ENCODE measurements at regions not wholly inside any gene's neighbourhood (a gene's known extent, or its start where the extent isn't known, plus 50 kb on each side); places are given as distances from the start of the nearest gene placed in this dataset.

GRCh38 chr10:130807721-130808120 is 503.8 kb downstream of the TCERG1L start:
- DNase-seq (ENCODE audit: low read depth in 1 of 2, low spot score in 1 of 2), result no peak

- DNase-seq (ENCODE audit: low read depth in 1 of 2, low spot score in 1 of 2), result no peak
Observed at GRCh38 chr10:130808243-130808642, 503.3 kb downstream of the TCERG1L start.

- DNase-seq (ENCODE audit: low read depth in 1 of 2, low spot score in 1 of 2), result no peak
Observed at GRCh38 chr10:130808686-130809085, 502.8 kb downstream of the TCERG1L start.

DNA sequence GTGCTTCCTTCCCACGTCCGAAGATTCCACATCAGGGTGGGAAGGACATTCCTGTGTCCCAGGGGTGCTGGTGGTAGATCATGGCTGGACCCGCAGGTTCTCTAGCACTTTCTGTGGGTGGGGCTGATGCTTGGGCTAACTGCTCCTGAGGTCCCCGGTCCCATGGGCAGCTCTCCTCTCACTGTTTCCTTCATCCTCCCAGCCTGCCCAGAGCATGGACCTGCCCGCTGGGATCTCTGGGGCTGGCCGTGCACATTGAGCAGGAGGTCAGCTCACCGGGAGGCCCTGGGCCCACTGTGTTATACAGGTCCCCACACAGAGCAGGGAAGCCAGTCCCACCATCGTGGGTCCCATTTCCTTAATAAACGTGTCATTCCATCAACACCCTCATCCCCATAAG is 502.3 kb downstream of the TCERG1L start:
- DNase-seq (ENCODE audit: low read depth in 1 of 2, low spot score in 1 of 2), result no peak

DNA sequence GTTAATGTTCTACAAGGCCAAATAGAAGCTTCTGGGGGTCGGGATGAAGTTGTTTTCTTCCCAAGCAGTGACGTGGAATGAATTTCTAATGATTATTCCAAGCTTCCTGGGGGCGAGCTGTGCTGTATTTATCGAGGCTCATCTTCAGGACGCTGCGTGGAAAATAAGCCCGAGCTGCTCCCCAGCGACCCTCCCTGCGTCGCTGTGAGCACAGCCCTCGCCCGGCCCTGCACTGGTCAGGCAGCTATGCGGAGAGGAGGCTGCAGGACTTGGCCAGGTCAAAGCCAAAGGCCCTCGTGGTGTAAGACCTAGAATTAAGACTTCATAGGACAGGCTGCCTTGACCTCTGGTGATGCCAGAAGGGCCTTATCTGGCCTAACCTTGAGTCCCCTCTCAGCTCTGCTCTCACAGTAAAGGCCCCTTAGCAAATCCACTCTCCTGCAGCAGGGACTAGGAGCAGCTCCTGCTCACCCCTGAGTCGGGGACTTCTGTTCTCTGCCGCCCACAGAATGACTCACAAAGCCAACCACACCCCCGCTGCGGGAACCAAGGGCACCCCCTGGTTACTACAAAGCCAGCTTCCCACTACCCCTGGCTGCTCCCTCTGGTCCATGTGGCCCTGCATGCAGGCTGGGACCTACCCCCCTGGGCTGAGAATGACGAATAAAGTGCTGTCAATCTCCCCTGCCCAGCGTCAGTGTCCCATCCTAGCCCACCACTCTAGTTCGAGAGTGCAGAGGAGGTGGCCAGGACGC is 501.6 kb downstream of the TCERG1L start:
- no peak for DNase-seq (ENCODE audit: low read depth in 1 of 2, low spot score in 1 of 2)

DNA sequence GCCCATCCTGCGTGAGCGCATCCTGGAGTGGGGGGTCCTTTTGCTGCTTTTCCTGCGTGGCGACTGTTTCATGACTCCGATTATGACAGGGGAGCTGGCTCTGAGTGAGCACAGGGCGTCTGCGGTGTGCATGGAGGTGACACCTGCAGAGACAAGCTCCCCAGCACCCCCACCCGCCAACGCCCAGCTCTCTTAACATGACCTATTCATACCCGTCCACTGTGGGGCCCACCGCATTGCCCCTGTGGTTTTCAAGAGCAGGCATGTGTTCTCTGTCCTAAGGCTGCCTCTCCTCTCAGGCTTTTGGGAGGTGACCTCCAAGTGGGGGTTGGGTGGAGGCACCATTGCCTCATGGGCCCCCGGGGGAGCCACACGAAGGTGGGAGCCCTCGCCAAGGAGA is 500.7 kb downstream of the TCERG1L start:
- no peak for DNase-seq (ENCODE audit: low read depth in 1 of 2, low spot score in 1 of 2)

GRCh38 chr10:130812381-130813148 is 499.0 kb downstream of the TCERG1L start:
- DNase-seq (ENCODE audit: low read depth in 1 of 2, low spot score in 1 of 2), result no peak

GRCh38 chr10:130814610-130815009 is 496.9 kb downstream of the TCERG1L start:
- no peak for DNase-seq (ENCODE audit: low read depth in 1 of 2, low spot score in 1 of 2)

- no peak for DNase-seq (ENCODE audit: low read depth in 1 of 2, low spot score in 1 of 2)
Observed at GRCh38 chr10:130816116-130816901, 495.2 kb downstream of the TCERG1L start.

DNA sequence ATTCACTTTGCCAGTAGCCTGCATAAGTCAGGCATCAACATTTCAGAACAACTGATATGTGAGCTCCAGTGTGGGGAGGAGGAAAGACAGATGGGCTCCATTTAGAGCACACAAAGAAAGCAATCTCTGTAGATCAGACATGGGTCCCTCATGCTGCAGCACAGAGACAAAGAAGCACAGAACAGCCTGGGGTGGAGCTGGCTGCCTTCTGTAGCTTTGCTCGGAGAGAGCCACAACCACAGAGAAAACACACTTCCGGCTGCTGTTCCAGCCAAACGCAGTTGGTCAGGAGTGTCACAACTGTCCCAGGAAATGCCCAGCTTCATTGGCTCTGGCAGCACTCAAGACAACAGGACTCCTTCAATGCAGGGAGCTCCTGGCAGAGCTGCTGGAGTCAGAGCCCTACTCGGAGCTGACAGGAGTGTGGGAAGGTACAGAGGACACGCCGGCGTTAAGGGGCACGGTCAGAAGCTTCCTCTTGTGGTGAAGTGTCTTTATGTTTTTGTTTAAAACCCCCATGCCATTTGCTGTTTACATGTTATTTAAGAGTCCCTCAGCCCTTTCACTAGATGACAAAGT is 494.4 kb downstream of the TCERG1L start:
- DNase-seq (ENCODE audit: low read depth in 1 of 2, low spot score in 1 of 2), result no peak

- DNase-seq (ENCODE audit: low read depth in 1 of 2, low spot score in 1 of 2), result no peak
Observed at GRCh38 chr10:130817674-130818073, 493.8 kb downstream of the TCERG1L start.

GRCh38 chr10:130820880-130821482 is 490.5 kb downstream of the TCERG1L start:
- DNase-seq (ENCODE audit: low read depth in 1 of 2, low spot score in 1 of 2), result no peak

DNA sequence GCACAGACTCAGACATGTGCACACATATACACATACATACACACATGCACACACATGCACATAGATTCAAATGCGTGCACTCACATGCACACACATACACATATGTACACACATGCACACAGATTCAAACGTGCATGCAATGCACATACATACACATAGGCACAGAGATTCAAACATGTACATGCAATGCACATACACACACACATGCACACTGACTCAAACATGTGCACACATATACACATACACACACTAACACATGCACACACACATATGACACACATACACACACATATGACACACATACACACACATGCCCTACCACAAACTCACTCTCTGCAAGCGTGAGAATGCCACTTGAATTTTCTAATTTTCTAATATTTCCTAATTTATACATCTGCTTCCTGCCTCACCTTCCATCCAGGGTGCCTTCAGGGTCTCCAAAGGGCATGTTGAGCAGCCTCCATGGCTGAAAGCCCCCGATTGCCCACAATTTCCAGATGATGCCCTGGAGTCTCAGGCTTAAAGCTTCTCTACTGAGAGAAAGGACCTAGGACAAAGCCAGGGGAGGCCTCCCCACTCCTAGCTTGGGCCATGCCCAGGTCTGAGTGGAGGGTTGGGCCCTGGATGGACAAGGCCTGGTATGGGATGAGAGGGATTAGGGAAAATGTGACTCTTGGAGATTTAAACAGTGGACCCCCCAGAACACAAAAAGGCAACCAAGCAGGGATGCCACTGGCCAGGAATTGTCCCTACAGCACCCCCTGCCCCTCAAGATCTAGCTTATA is 487.1 kb downstream of the TCERG1L start:
- no peak for DNase-seq (ENCODE audit: low read depth in 1 of 2, low spot score in 1 of 2)

GRCh38 chr10:130833596-130833995 is 477.9 kb downstream of the TCERG1L start:
- DNase-seq (ENCODE audit: low read depth in 1 of 2, low spot score in 1 of 2), result no peak

DNA sequence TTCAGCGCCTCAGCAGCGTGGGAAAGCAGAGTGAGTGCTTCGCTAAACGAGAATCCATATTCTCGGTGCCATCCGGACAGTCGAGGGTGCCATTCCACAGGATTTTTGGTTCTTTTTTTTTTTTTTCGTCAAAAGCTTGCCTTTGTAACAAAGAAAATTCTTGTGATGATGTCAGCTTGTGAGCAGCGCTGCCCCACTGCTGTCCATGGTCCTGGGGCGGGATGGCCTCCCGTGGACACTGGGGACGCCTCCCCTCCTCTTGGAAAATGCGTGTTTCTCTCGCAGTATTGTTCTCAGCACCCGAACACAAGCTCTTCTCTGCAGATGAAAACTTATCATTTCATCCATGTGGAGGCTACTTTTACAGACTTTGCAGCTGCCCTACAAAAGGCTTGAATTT is 477.4 kb downstream of the TCERG1L start:
- DNase-seq (ENCODE audit: low read depth in 1 of 2, low spot score in 1 of 2), result no peak

- no peak for DNase-seq (ENCODE audit: low read depth in 1 of 2, low spot score in 1 of 2)
Observed at GRCh38 chr10:130834573-130834972, 476.9 kb downstream of the TCERG1L start.

DNA sequence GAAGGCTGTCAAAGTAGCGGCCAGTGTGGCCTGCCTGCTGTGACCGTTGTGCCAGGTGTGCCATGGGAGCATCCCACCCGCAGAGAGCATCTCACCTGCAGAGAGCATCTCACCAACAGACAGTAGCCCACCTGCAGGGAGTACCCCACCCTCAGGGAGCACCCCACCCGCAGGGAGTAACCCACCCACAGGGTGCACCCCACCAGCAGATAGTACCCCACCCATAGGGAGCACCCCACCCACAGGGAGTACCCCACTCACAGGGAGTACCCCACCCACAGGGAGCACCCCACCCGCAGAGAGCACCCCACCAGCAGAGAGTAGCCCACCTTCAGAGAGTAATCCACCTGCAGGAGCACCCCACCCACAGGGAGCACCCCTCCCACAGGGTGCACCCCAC is 476.5 kb downstream of the TCERG1L start:
- no peak for DNase-seq (ENCODE audit: low read depth in 1 of 2, low spot score in 1 of 2)

DNA sequence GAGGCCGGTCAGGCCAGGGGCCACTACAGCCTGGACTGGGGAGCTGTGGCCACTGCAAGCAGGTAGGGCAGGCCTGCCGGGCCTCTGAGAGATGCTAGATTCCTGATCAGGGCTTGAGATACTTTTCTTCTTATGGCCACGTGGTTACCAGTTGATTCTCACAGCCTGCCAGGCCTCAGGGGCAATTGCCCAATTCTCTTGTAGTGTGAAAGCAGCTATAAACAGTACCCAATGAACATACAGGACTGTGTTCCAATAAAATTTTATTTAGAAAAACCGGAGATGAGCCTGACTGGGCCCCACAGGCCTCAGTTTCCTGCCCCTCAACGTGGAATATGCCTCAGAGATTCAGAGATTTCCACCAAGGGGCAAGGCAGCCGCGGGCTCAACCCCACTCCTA is 475.2 kb downstream of the TCERG1L start:
- no peak for DNase-seq (ENCODE audit: low read depth in 1 of 2, low spot score in 1 of 2)

DNA sequence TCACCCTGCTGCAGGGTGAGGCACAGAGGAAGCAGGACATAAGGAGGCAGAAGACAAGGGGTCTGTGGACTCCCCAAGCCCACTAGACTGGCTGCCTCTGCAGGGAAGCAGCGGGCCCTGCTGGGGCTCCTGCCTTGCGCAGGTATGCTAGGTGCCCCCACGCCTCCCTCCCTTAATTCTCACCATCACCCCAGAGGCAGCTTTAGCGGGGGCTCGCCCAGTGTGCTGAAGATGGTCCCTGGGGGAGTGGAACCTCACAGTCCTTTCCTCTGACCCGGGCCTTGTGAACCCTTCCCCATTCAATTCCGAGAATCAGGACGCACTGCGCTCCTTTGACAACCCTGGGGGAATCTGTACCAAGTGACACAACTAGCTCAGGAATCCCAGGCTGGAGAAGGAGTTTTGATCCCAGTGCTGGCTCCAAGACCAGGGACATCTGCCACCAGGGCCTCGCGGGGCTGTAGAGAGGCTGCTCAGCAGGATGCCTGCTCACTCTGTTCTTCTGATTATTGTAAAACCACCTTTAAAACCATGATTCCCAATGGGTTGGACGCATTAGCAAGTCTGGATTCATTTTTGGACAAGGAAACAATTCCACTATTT is 468.4 kb downstream of the TCERG1L start:
- no peak for DNase-seq (ENCODE audit: low read depth in 1 of 2, low spot score in 1 of 2)

DNA sequence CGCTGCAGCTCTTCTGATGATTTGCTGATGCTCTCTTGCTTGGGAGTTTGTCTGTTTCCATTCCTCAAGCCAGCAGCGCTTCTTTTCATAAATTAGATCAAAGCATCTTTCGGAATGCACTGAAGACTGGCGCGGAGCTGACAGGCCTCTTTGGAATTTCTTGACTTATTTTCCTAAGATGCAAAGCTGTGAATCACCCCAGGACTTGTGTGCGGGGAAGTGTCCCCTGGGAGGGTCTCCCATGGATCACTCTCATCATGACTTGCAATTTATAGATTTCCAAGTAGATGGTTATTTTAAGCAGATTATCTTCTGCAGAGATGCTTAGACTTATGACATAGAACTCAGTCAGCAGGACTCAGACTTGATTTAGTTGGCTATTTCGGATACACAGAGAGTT is 467.2 kb downstream of the TCERG1L start:
- DNase-seq (ENCODE audit: low read depth in 1 of 2, low spot score in 1 of 2), result no peak
